H7 (cell line): ENCODE measurements at regions not wholly inside any gene's neighbourhood (a gene's known extent, or its start where the extent isn't known, plus 50 kb on each side); places are given as distances from the start of the nearest gene placed in this dataset.
A peak's percentile ranks its signal among the peaks of the same experiment; 100 is the strongest.
"Not testable (repeated sequence)": the region's sequence is repeated elsewhere in the genome, so short reads cannot be mapped to it uniquely, and the experiment has no call there.

Experiments used
- DNase-seq: peaks from one replicate; pipeline ENCODE4 v3.0.0; 2012
- H3K27me3 ChIP-seq: 2 replicates; pipeline ENCODE4 v1.6.0; 2011; ENCODE audit warnings: mild to moderate bottlenecking, low read length; ENCODE audit not compliant: control insufficient read depth, insufficient read depth
- H3K36me3 ChIP-seq: replicated peaks from 2 replicates; pipeline ENCODE4 v1.5.1; 2011; ENCODE audit warnings: low read length; ENCODE audit not compliant: control insufficient read depth, insufficient read depth
- H3K4me3 ChIP-seq: 2 replicates; pipeline ENCODE4 v1.5.1; 2011; ENCODE audit warnings: low read depth, mild to moderate bottlenecking, control low read depth, low read length, moderate library complexity; ENCODE audit not compliant: insufficient read depth

DNA sequence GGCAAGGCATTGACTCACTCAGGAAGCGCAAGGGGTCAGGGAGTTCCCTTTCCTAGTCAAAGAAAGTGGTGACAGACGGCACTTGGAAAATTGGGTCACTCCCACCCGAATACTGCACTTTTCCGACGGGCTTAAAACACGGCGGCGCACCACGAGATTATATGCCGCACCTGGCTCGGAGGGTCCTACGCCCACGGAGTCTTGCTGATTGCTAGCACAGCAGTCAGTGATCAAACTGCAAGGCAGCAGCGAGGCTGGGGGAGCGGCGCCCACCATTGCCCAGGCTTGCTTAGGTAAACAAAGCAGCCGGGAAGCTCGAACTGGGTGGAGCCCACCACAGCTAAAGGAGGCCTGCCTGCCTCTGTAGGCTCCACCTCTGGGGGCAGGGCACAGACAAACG, 240.5 kb upstream of the CNR1 start:
- not testable (repeated sequence) for DNase-seq, H3K36me3 ChIP-seq, H3K27me3 ChIP-seq
- peak overlapping the region; percentile 41 for H3K4me3 ChIP-seq

GRCh38 chr6:88403486-88403885, 237.3 kb upstream of the CNR1 start:
- Histone ChIP-seq H3K36me3 (no peaks in the 10 kb centered on the region), H3K4me3 (no peak overlapping the region)
- no peak for DNase-seq

GRCh38 chr6:88402909-88403308, 236.8 kb upstream of the CNR1 start:
- H3K36me3 ChIP-seq = no peaks in the 10 kb centered on the region
- no peaks in the 10 kb centered on the region for H3K27me3 ChIP-seq
- no peak overlapping the region for H3K4me3 ChIP-seq
- no peak for DNase-seq

More at GRCh38 chr6:88403486-88403885, 237.3 kb upstream of the CNR1 start:
- H3K27me3 ChIP-seq = no peaks in the 10 kb centered on the region

DNA sequence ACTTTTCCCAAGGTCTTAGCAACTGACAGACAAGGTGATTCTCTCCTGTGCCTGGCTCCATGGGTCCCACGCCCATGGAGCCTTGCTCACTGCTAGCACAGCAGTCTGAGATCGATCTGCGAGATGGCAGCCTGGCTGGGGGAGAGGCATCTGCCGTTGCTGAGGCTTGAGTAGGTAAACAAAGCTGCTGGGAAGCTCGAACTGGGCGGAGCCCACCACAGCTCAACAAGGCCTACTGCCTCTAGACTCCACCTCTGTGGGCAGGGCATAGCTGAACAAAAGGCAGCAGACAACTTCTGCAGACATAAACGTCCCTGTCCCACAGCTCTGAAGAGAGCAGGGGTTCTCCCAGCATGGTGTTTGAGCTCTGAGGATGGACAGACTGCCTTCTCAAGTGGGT, 224.9 kb upstream of the CNR1 start:
- not testable (repeated sequence) for H3K27me3 ChIP-seq, H3K4me3 ChIP-seq, DNase-seq, H3K36me3 ChIP-seq

DNA sequence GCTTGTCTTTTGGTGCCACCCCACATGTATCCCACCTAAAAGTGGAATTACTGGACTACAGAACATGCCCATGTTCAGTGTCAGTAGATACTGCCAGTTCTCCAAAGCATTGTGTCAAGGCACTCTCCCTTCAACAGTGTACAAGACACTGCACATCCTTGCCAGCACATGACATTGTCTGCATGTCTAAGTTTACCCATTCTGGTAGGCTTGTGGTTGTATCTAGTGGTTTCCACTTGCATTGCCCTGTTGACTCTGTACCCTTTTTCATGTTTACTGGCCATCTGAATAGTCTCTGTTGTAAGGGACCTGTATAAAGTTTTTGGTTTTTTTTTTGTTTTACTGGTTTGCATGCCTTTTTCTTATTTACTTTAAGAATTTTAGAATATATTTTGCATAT, 222.4 kb upstream of the CNR1 start:
- Histone ChIP-seq H3K36me3 (no peaks in the 10 kb centered on the region), H3K27me3 (no peaks in the 10 kb centered on the region), H3K4me3 (no peak overlapping the region)
- no peak for DNase-seq

GRCh38 chr6:88386167-88386566, 220.0 kb upstream of the CNR1 start:
- H3K4me3 ChIP-seq = no peak overlapping the region
- no peaks in the 10 kb centered on the region for H3K36me3 ChIP-seq
- H3K27me3 ChIP-seq = no peaks in the 10 kb centered on the region
- no peak for DNase-seq

- Histone ChIP-seq H3K4me3 (no peak overlapping the region), H3K36me3 (no peaks in the 10 kb centered on the region), H3K27me3 (no peaks in the 10 kb centered on the region)
- no peak for DNase-seq
Observed at GRCh38 chr6:88383183-88383582, 217.0 kb upstream of the CNR1 start.

DNA sequence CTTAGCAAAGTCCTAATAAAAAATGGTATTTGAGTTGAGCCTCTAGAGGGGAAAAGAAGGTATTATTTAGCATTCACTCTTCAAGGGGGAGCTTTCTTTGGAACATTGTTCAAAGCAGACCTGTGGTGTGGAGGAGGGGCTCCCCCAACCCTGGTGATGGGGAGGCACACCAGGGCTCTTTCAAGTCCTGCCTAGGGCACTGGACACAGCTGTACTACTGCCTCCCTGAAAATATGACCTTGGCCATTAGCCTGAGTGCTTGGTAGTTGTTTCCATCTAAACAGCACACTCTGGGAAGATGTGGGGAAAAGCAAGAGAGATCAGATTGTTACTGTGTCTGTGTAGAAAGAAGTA, 215.1 kb upstream of the CNR1 start:
- no peak overlapping the region for H3K4me3 ChIP-seq
- no peak for DNase-seq
- no peaks in the 10 kb centered on the region for H3K27me3 ChIP-seq
- no peaks in the 10 kb centered on the region for H3K36me3 ChIP-seq

DNA sequence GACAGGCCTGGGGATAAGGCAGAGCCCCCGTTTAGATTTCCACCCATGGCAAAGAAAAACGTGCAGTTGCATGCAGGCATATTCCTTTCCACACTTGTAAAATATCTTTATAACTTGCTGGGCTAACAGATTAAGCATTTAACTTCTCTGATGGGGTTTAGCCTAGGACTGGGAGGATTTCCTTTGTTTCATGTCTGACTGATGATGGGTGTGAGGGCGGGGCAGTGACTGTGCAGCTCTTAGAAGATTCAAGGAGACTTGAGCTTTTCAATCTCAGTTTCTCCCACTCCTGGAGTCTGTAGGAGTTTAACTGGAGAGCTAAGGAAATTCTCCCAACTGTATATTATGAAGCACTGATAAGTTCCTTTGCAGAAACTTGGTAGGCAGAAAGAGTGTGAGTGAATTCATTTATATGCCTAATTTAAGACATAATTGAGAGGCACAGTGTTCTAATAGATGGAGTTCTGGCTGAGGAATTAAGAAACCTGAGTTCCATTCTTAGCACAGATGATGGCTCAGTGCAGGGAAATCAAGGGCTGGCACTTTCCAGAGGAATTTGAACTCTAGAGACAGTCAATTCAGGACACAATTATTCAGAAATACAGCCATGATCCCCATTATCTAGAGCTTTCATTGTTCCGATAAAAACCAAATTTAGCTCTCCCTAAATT, 214.6 kb upstream of the CNR1 start:
- no peaks in the 10 kb centered on the region for H3K36me3 ChIP-seq
- no peak overlapping the region for H3K4me3 ChIP-seq
- no peak for DNase-seq
- no peaks in the 10 kb centered on the region for H3K27me3 ChIP-seq

- H3K36me3 ChIP-seq = no peaks in the 10 kb centered on the region
- DNase-seq = no peak
- no peak overlapping the region for H3K4me3 ChIP-seq
- H3K27me3 ChIP-seq = no peaks in the 10 kb centered on the region
Observed at GRCh38 chr6:88380083-88380482, 213.9 kb upstream of the CNR1 start.

DNA sequence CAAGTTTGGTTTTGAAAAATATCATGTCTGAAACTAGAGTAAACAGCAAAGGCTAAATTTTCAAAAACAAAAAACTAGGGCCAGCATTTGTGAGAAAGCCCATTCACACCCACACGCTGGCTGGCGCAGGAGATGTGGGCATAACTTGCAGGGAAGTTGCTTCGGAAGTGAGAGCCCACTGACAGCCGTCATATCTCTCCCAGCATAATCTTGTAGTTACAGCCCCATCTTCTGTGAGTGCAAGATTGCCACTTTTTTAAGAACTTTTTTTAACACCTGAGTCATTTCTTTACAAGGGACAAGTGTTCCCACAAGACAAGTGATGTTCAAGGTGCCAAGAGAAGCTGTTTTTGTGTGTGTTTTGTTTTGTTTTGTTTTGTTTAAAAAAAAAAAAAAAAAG, 212.5 kb upstream of the CNR1 start:
- Histone ChIP-seq H3K27me3 (no peaks in the 10 kb centered on the region), H3K4me3 (no peak overlapping the region), H3K36me3 (no peaks in the 10 kb centered on the region)
- no peak for DNase-seq

GRCh38 chr6:88377976-88378568, 211.9 kb upstream of the CNR1 start:
- no peak for DNase-seq

DNA sequence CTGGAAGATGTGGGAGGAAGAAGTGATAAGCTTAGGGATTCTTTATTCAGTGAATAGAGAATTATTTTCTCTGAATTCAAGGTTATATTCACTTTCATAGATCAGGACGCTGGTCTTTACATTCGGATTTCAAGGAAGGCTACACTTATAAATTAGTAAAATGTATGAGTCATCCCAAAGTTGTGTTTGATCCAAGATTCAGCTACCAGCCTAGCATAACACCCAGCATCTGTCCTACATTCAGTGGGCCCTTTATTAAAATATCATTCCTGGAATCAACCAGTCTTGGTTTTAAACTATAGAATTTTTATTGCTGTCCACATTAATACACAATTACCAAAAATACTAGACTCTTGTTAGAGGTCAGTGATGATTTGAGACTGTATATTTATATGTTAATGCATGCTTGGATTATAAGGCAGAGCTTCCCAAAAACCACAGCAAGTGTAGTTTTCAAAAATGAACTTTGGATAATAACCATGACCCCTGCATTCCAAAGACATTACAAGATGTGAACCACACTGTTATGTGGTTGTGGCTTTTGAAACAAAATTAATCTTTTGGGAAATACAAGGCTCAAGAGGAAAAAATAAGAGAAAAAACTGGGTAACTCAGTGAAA, 210.7 kb upstream of the CNR1 start:
- Histone ChIP-seq H3K36me3 (no peaks in the 10 kb centered on the region), H3K4me3 (no peak overlapping the region), H3K27me3 (no peaks in the 10 kb centered on the region)
- DNase-seq = no peak

More at GRCh38 chr6:88377976-88378568, 211.9 kb upstream of the CNR1 start:
- H3K36me3 ChIP-seq = no peaks in the 10 kb centered on the region
- no peaks in the 10 kb centered on the region for H3K27me3 ChIP-seq
- H3K4me3 ChIP-seq = no peak overlapping the region

DNA sequence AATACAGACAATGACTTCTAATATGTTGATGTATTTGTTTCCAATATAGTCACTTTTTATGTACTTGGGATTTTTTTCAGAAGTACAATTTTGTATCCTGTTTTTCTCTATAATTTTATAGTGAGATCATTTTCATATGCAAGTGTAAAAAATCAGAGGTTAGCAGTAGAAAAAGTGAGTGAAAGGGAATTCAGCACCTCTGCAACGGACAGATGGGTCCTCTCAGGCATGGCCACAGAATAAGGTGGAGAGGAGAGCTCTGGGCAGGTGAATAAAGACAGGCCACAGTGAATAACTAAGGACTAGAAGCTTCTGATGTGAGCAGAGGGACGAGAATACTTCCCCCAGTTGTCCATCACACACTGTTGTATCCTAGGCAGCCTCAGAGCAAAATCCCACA, 210.1 kb upstream of the CNR1 start:
- H3K36me3 ChIP-seq = no peaks in the 10 kb centered on the region
- H3K4me3 ChIP-seq = no peak overlapping the region
- no peaks in the 10 kb centered on the region for H3K27me3 ChIP-seq
- no peak for DNase-seq

- DNase-seq = no peak
- no peaks in the 10 kb centered on the region for H3K27me3 ChIP-seq
- no peaks in the 10 kb centered on the region for H3K36me3 ChIP-seq
- no peak overlapping the region for H3K4me3 ChIP-seq
Observed at GRCh38 chr6:88374553-88374952, 208.4 kb upstream of the CNR1 start.
